ENCODE measurements at regions not wholly inside any gene's neighbourhood (a gene's known extent, or its start where the extent isn't known, plus 50 kb on each side); places are given as distances from the start of the nearest gene placed in this dataset.

DNA sequence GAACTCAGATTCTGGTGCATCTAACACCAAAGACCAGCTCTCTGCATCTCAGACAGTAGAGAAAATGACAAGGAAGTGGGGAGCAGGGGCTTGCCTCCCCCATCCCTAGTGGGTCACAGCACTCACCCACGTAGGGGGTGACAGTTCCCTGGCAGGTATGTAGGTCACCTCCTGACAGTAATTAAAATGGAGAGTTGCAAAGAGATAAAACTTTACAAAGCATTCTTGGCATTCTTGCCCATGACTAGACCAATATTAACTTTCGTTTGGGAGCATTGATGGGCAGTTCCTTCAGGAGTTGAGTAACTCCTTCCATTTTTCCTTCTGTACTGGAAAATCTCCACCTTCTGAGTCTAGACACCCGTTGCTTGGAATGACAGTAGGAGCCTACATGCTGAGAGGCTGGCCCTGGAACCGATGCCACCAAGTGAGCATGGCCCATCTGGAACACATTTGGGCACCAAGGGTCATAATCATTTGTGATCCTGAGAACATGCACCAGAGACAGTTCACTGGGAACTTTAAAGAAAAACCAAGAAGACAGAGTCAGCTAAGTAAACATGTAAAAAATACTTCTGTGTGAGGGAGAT, 81.5 kb upstream of the MSX2 start:
- Histone ChIP-seq H4K20me1 (ENCODE audit: insufficient read depth, low read length) (no peaks in the 10 kb centered on the region), H3K9me3 (replicated peaks in 1 of 2; ENCODE audit: control insufficient read depth in 1 of 2, insufficient read depth in 1 of 2, low read length in 2 of 2) (no peaks in the 10 kb centered on the region), H3K36me3 (replicated peaks in 1 of 2; ENCODE audit: control insufficient read depth in 1 of 2, insufficient read depth in 2 of 2, low read length in 2 of 2) (no peaks in the 10 kb centered on the region), H2AFZ (ENCODE audit: insufficient read depth, low read depth, low read length, poor library complexity, severe bottlenecking) (no peak overlapping the region), H3K4me3 (replicated peaks in 1 of 3; ENCODE audit: low read depth in 2 of 3, low read length in 3 of 3) (no peak overlapping the region), H3K4me2 (replicated peaks; ENCODE audit: extremely low read depth, low read length, poor library complexity, severe bottlenecking) (no peak overlapping the region), H3K9ac (ENCODE audit: insufficient read depth, low read length, poor library complexity, severe bottlenecking) (no peak overlapping the region), H3K4me1 (ENCODE audit: control insufficient read depth in 1 of 2, insufficient read depth in 2 of 2, low read length in 2 of 2) (no peaks in the 10 kb centered on the region), H3K79me2 (ENCODE audit: insufficient read depth, low read length) (no peaks in the 10 kb centered on the region), H3K27me3 (ENCODE audit: control insufficient read depth in 2 of 2, insufficient read depth in 2 of 2, low read length in 2 of 2) (no peaks in the 10 kb centered on the region), H3K27ac (ENCODE audit: low read depth in 1 of 2, low read length in 2 of 2) (no peak overlapping the region)
- DNase-seq: no peak
- intact Hi-C loops (cut with micrococcal nuclease): no loop called here
- TF ChIP-seq, protein P1, sequence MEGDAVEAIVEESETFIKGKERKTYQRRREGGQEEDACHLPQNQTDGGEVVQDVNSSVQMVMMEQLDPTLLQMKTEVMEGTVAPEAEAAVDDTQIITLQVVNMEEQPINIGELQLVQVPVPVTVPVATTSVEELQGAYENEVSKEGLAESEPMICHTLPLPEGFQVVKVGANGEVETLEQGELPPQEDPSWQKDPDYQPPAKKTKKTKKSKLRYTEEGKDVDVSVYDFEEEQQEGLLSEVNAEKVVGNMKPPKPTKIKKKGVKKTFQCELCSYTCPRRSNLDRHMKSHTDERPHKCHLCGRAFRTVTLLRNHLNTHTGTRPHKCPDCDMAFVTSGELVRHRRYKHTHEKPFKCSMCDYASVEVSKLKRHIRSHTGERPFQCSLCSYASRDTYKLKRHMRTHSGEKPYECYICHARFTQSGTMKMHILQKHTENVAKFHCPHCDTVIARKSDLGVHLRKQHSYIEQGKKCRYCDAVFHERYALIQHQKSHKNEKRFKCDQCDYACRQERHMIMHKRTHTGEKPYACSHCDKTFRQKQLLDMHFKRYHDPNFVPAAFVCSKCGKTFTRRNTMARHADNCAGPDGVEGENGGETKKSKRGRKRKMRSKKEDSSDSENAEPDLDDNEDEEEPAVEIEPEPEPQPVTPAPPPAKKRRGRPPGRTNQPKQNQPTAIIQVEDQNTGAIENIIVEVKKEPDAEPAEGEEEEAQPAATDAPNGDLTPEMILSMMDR (IDR thresholded peaks at IDR 0.05): no peak
- Mint-ChIP-seq H3K27ac (no peak overlapping the region), H3K36me3 (no peaks in the 10 kb centered on the region), H3K4me1 (no peaks in the 10 kb centered on the region), H3K27me3 (ENCODE audit: low read depth in 3 of 3) (peaks cover 2 to 4% (median 2%) of the 10 kb centered on the region in 3 donors), H3K9me3 (peaks cover 0 to 11% (median 3%) of the 10 kb centered on the region in 7 donors), H3K4me3 (no peak overlapping the region)
- 50% methylated on average over 3 of the region's 4 CpGs for WGBS (ENCODE audit: insufficient coverage)

DNA sequence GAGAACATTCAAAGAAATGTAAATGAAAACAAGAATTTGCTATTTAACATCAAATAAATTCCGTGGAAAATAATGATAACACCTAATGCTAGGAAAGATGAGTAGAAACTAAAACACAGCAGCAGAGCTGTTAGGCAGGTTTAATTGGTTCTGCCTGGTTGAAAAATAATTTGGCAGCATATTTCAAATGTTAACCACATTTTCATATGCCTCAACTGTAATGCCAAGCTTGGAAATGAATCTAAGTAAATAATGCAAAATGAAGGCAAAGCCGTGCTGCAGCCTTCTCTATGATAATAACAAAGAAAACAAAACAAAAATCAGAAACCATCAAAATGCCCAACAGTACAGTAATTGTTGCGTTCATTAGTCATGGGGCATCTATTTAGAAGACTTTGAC, 79.9 kb upstream of the MSX2 start:
- WGBS (ENCODE audit: insufficient coverage): no CpG with 5 or more reads among the region's 3 CpGs
- TF ChIP-seq, protein P1 (IDR thresholded peaks at IDR 0.05): no peak
- intact Hi-C loops (cut with micrococcal nuclease): no loop called here
- H3K4me3 ChIP-seq (replicated peaks in 1 of 3; ENCODE audit: low read depth in 2 of 3, low read length in 3 of 3): no peak overlapping the region
- H3K27me3 ChIP-seq (ENCODE audit: control insufficient read depth in 2 of 2, insufficient read depth in 2 of 2, low read length in 2 of 2): no peaks in the 10 kb centered on the region
- H3K27me3 Mint-ChIP-seq (ENCODE audit: low read depth in 3 of 3): peaks cover 1 to 2% (median 2%) of the 10 kb centered on the region in 3 donors
- peaks cover 0 to 21% (median 6%) of the 10 kb centered on the region in 7 donors for H3K9me3 Mint-ChIP-seq
- H3K4me2 ChIP-seq (replicated peaks; ENCODE audit: extremely low read depth, low read length, poor library complexity, severe bottlenecking): no peak overlapping the region
- no peak overlapping the region for H2AFZ ChIP-seq (ENCODE audit: insufficient read depth, low read depth, low read length, poor library complexity, severe bottlenecking)
- no peaks in the 10 kb centered on the region for H3K4me1 ChIP-seq (ENCODE audit: control insufficient read depth in 1 of 2, insufficient read depth in 2 of 2, low read length in 2 of 2)
- no peaks in the 10 kb centered on the region for H3K36me3 ChIP-seq (replicated peaks in 1 of 2; ENCODE audit: control insufficient read depth in 1 of 2, insufficient read depth in 2 of 2, low read length in 2 of 2)
- H3K36me3 Mint-ChIP-seq: no peaks in the 10 kb centered on the region
- no peaks in the 10 kb centered on the region for H4K20me1 ChIP-seq (ENCODE audit: insufficient read depth, low read length)
- no peak for DNase-seq
- peaks cover 0 to 6% of the 10 kb centered on the region in 2 donors for H3K9me3 ChIP-seq (replicated peaks in 1 of 2; ENCODE audit: control insufficient read depth in 1 of 2, insufficient read depth in 1 of 2, low read length in 2 of 2)
- no peak overlapping the region for H3K27ac Mint-ChIP-seq
- no peak overlapping the region for H3K9ac ChIP-seq (ENCODE audit: insufficient read depth, low read length, poor library complexity, severe bottlenecking)
- H3K4me3 Mint-ChIP-seq: no peak overlapping the region
- H3K79me2 ChIP-seq (ENCODE audit: insufficient read depth, low read length): no peaks in the 10 kb centered on the region
- H3K27ac ChIP-seq (ENCODE audit: low read depth in 1 of 2, low read length in 2 of 2): no peak overlapping the region
- no peaks in the 10 kb centered on the region for H3K4me1 Mint-ChIP-seq

Measured in CD14-positive monocyte (primary cell).